HK-2 (cell line): ENCODE measurements at regions not wholly inside any gene's neighbourhood (a gene's known extent, or its start where the extent isn't known, plus 50 kb on each side); places are given as distances from the start of the nearest gene placed in this dataset.
"Not testable (repeated sequence)": the region's sequence is repeated elsewhere in the genome, so short reads cannot be mapped to it uniquely, and the experiment has no call there.

Source experiments
- DNase-seq: peaks from one replicate; pipeline ENCODE4 v3.0.0-alpha.2; 2018; ENCODE audit not compliant: unreplicated experiment

- DNase-seq: no peak
Observed at GRCh38 chr20:57104651-57105204, 161.7 kb downstream of the BMP7 start.

GRCh38 chr20:57106030-57106682 is 160.3 kb downstream of the BMP7 start:
- no peak for DNase-seq

GRCh38 chr20:57106692-57107091 is 159.7 kb downstream of the BMP7 start:
- DNase-seq: no peak

- DNase-seq: no peak
Observed at GRCh38 chr20:57107208-57107607, 159.2 kb downstream of the BMP7 start.

GRCh38 chr20:57108218-57108617 is 158.2 kb downstream of the BMP7 start:
- DNase-seq: no peak

GRCh38 chr20:57108742-57109570 is 157.5 kb downstream of the BMP7 start:
- no peak for DNase-seq

- DNase-seq: no peak
Observed at GRCh38 chr20:57109571-57109953, 156.9 kb downstream of the BMP7 start.

DNA sequence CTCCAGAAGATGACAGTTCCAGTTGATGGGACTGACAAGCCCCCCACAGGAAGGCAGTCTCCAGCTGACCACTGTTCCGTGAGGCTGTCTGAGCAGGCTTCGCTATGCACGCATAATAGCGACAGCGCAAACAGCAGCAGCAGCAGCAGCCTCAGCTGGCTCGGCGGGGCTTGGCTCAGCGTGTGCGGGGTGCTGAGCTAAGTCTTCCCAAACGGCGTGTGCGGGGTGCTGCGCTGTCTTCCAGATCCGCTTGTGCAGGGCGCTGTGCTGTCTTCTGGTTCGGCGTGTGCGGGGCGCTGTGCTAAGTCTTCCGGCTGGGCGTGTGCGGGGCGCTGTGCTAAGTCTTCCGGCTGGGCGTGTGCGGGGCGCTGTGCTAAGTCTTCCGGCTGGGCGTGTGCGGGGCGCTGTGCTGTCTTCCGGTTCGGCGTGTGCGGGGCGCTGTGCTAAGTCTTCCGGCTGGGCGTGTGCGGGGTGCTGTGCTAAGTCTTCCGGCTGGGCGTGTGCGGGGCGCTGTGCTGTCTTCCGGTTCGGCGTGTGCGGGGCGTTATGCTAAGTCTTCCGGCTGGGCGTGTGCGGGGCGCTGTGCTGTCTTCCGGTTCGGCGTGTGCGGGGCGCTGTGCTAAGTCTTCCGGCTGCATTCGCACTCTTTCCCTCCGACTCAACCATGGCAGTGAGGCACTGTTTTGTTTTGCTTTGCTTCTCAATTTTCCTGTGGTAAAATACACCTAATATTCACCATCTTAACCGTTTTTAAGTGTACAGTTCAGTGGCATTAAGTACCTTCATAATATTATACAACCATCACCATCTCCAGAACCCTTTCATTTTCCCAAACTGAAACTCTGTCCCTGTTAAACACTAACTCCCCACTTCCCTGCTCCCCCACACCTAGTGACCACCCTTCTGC is 156.1 kb downstream of the BMP7 start:
- not testable (repeated sequence) for DNase-seq

DNA sequence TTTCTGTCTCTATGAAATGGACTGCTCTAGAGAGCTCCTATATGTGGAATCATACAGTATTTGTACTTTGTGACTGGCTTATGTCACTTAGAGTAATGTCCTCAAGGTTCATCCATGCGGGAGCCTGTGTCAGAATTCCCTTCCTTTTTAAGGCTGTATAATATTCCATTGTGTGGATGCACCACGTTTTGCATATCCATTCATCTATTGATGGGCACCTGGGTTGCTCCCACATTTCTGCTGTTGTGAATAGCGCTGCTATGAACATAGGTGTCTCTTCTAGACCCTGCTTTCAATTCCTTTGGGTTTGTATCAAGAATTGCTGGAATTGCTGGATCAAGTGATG is 155.4 kb downstream of the BMP7 start:
- no peak for DNase-seq

GRCh38 chr20:57112448-57112847 is 154.0 kb downstream of the BMP7 start:
- no peak for DNase-seq

- no peak for DNase-seq
Observed at GRCh38 chr20:57114290-57115005, 152.0 kb downstream of the BMP7 start.

GRCh38 chr20:57117296-57117695 is 149.1 kb downstream of the BMP7 start:
- no peak for DNase-seq

DNA sequence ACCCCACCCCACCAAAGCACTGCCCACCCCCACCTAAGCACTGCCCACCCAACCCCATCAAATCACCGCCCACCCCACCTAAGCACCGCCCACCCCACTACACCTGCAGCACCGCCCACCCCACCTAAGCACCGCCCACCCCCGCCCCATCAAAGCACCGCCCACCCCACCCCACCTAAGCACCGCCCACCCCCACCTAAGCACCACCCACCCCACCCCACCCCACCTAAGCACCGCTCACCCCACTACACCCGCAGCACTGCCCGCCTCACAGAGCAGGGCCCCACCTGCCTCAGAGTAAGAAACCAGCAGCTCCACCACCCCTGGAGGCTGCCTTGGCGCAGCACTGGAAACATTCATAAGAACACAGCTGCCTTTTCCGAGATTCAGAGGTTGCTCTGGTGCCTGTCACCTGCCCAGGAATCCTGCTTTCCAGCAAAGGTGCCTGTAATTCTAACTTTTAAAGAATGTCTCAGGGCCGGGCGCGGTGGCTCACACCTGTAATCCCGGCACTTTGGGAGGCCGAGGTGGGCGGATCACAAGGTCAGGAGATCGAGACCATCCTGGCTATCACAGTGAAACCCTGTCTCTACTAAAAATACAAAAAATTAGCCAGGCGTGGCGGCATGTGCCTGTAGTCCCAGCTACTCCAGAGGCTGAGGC is 148.2 kb downstream of the BMP7 start:
- DNase-seq: no peak
